Ishikawa (cell line): ENCODE measurements at regions not wholly inside any gene's neighbourhood (a gene's known extent, or its start where the extent isn't known, plus 50 kb on each side); places are given as distances from the start of the nearest gene placed in this dataset.

Source experiments
- CEBPB ChIP-seq: IDR thresholded peaks from 2 replicates; pipeline ENCODE4 v1.6.1; 2012
- CREB1 ChIP-seq: IDR thresholded peaks from 2 replicates; pipeline ENCODE4 v1.6.1; 2012; ENCODE audit warnings: low read depth
- EGR1 ChIP-seq: IDR thresholded peaks from 2 replicates; pipeline ENCODE4 v1.6.1; 2012
- EP300 ChIP-seq: IDR thresholded peaks from 2 replicates; pipeline ENCODE4 v1.6.1; 2012; ENCODE audit warnings: borderline replicate concordance
- FOXM1 ChIP-seq: IDR thresholded peaks from 2 replicates; pipeline ENCODE4 v1.6.1; 2012; ENCODE audit warnings: low read depth, borderline replicate concordance
- MAX ChIP-seq: IDR thresholded peaks from 2 replicates; pipeline ENCODE4 v1.6.1; 2012
- NFIC ChIP-seq: IDR thresholded peaks from 2 replicates; pipeline ENCODE4 v1.6.1; 2012
- RAD21 ChIP-seq: IDR thresholded peaks from 2 replicates; pipeline ENCODE4 v1.6.1; 2012; ENCODE audit warnings: low read depth
- REST ChIP-seq: IDR thresholded peaks from 2 replicates; pipeline ENCODE4 v1.6.1; 2012; ENCODE audit warnings: low read depth, mild to moderate bottlenecking
- TAF1 ChIP-seq: IDR thresholded peaks from 2 replicates; pipeline ENCODE4 v1.6.1; 2012; ENCODE audit warnings: low read depth, mild to moderate bottlenecking
- TCF12 ChIP-seq: IDR thresholded peaks from 2 replicates; pipeline ENCODE4 v1.6.1; 2012; ENCODE audit warnings: low read depth
- TEAD4 ChIP-seq: IDR thresholded peaks from 2 replicates; pipeline ENCODE4 v1.6.1; 2012
- YY1 ChIP-seq: IDR thresholded peaks from 2 replicates; pipeline ENCODE4 v1.6.1; 2012; ENCODE audit warnings: low read depth
- ZBTB7A ChIP-seq: IDR thresholded peaks from 2 replicates; pipeline ENCODE4 v1.6.1; 2012; ENCODE audit warnings: low read depth
- TF ChIP-seq, protein P1 (sequence below): IDR thresholded peaks from 2 replicates; pipeline ENCODE4 v1.6.1; 2012

DNA sequence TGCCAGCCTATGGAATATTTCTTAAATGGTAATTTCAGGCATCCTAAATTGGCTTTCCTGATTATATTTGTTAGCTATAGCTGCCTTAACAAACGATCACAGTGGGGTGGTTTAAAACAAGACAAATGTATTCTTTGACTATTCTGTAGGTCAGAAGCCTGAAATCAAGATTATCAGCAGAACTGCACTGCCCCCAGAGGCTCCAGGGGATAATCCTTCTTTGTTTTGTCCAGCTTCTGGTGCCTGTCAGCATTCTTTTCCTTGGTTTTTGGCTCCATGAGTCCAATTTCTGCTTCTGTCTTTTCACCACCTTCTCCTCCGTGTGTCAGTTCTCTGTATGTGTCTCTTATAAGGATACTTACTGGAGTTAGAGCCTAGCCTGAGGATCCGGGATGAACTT, 1282.2 kb upstream of the USP15 start:
- TF ChIP-seq RAD21, result peak; percentile 44; the same call in 1 of the 2 replicates
- TF ChIP-seq EGR1, result no peak

- TF ChIP-seq YY1, result no peak
- TF ChIP-seq REST, result no peak
- TF ChIP-seq CREB1, result no peak
- TF ChIP-seq CEBPB, result no peak
- TF ChIP-seq MAX, result no peak
- no peak for TF ChIP-seq EP300
- no peak for TF ChIP-seq ZBTB7A
- no peak for TF ChIP-seq TAF1
- TF ChIP-seq TEAD4, result no peak
- no peak for TF ChIP-seq FOXM1
- no peak for TF ChIP-seq NFIC
- TF ChIP-seq RAD21, result no peak
- TF ChIP-seq TCF12, result no peak
- TF ChIP-seq EGR1, result no peak
Measured at GRCh38 chr12:60980558-60980957, 1279.6 kb upstream of the USP15 start.

DNA sequence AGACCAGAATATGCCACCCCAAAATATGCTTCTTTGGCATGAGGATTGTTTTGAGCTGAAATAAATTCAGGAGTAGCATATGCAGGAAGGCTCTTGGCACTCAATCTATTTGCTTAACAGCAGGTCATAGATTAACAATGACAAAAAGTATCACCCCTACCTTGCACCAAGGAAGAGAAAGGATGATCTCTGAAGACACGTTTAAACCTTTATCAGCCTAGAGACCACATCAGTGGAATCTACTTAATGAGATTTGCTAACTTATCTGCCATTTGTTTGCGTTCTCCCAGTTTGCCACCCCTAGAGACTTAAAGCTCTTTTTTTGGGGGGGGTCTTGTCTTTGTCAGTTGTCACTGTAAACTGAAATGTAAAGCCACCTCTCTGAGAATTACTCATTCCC, 1278.7 kb upstream of the USP15 start:
- TF ChIP-seq EP300 (no peak), EGR1 (no peak), CREB1 (no peak), RAD21 (no peak), TAF1 (no peak), ZBTB7A (no peak), YY1 (no peak), NFIC (no peak), FOXM1 (no peak), MAX (no peak)
- TF ChIP-seq, protein P1, sequence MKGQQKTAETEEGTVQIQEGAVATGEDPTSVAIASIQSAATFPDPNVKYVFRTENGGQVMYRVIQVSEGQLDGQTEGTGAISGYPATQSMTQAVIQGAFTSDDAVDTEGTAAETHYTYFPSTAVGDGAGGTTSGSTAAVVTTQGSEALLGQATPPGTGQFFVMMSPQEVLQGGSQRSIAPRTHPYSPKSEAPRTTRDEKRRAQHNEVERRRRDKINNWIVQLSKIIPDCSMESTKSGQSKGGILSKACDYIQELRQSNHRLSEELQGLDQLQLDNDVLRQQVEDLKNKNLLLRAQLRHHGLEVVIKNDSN, result no peak

DNA sequence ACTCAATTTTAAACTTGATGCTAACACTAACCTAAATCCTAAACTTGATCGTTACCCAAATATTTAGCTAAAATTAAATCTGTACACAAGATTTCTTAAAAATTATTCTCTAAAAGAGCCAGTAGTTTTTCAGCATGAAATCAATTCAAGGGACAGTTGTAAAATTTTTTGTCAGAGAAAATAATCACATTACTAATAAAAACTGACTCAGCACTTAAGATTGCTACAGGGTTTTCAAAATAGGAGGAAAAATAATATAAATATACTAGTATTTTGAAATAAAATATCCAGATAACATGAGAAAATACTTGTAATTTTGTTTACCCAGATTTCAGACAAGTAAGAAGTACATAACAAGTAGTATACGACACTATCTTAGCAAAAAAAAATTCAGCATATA, 1268.1 kb upstream of the USP15 start:
- TF ChIP-seq CEBPB, result no peak
- no peak for TF ChIP-seq REST
- no peak for TF ChIP-seq TEAD4
- no peak for TF ChIP-seq FOXM1
- no peak for TF ChIP-seq NFIC
- no peak for TF ChIP-seq YY1
- no peak for TF ChIP-seq ZBTB7A
- TF ChIP-seq, protein P1, result no peak
- TF ChIP-seq MAX, result no peak

GRCh38 chr12:60995256-60995825, 1264.9 kb upstream of the USP15 start:
- TF ChIP-seq NFIC (no peak), RAD21 (no peak), TAF1 (no peak), EP300 (no peak), CEBPB (no peak), TCF12 (no peak), YY1 (no peak), MAX (no peak), TEAD4 (no peak), FOXM1 (no peak), EGR1 (no peak), ZBTB7A (no peak), REST (no peak), CREB1 (no peak)
- TF ChIP-seq, protein P1, result no peak
